ENCODE measurements at regions not wholly inside any gene's neighbourhood (a gene's known extent, or its start where the extent isn't known, plus 50 kb on each side); places are given as distances from the start of the nearest gene placed in this dataset.

DNA sequence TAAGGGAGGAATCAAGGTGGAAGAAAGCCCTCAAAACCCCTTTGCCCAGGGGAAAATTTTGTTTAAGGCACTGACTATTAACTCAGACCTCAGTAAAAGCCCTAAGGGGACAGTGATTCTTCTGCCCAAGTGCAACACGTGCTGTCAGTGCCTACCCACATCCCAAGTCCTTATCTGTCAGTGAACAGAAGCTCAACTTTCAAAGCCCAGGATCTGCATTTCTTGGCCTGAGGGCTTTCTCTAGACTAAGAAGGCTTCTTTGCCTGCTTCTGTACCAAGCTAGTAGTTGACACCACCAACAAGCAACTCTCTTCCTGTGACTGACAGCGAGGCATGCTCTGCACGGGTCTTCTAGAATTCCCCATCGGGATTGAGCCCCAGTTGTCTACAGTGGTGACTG lies 416.0 kb upstream of the SPTLC3 start:
- TF ChIP-seq, protein P1, sequence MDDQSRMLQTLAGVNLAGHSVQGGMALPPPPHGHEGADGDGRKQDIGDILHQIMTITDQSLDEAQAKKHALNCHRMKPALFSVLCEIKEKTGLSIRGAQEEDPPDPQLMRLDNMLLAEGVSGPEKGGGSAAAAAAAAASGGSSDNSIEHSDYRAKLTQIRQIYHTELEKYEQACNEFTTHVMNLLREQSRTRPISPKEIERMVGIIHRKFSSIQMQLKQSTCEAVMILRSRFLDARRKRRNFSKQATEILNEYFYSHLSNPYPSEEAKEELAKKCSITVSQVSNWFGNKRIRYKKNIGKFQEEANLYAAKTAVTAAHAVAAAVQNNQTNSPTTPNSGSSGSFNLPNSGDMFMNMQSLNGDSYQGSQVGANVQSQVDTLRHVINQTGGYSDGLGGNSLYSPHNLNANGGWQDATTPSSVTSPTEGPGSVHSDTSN (CRISPR knock-in tag; IDR thresholded peaks at IDR 0.05): no peak
- TF ChIP-seq ZNF274 (IDR thresholded peaks at IDR 0.05; ENCODE audit: low read length): no peak
- no peak for TF ChIP-seq ZNF274 (tag by site-specific recombination; IDR thresholded peaks at IDR 0.05; ENCODE audit: borderline replicate concordance)
- no peak for TF ChIP-seq ZSCAN5A (tag by site-specific recombination; IDR thresholded peaks at IDR 0.05)
- TF ChIP-seq, protein P2, sequence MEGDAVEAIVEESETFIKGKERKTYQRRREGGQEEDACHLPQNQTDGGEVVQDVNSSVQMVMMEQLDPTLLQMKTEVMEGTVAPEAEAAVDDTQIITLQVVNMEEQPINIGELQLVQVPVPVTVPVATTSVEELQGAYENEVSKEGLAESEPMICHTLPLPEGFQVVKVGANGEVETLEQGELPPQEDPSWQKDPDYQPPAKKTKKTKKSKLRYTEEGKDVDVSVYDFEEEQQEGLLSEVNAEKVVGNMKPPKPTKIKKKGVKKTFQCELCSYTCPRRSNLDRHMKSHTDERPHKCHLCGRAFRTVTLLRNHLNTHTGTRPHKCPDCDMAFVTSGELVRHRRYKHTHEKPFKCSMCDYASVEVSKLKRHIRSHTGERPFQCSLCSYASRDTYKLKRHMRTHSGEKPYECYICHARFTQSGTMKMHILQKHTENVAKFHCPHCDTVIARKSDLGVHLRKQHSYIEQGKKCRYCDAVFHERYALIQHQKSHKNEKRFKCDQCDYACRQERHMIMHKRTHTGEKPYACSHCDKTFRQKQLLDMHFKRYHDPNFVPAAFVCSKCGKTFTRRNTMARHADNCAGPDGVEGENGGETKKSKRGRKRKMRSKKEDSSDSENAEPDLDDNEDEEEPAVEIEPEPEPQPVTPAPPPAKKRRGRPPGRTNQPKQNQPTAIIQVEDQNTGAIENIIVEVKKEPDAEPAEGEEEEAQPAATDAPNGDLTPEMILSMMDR (tag by site-specific recombination; IDR thresholded peaks at IDR 0.05): no peak
- no peak for TF ChIP-seq ZSCAN30 (tag by site-specific recombination; IDR thresholded peaks at IDR 0.05)
- no peak for TF ChIP-seq BCL11A (tag by site-specific recombination; IDR thresholded peaks at IDR 0.05; ENCODE audit: low read depth)
- TF ChIP-seq ZFP69B (tag by site-specific recombination; IDR thresholded peaks at IDR 0.05): no peak
- TF ChIP-seq ZNF529 (tag by site-specific recombination; IDR thresholded peaks at IDR 0.05; ENCODE audit: insufficient replicate concordance): no peak
- TF ChIP-seq ZBTB48 (tag by site-specific recombination; IDR thresholded peaks at IDR 0.05): no peak
